ENCODE measurements at regions not wholly inside any gene's neighbourhood (a gene's known extent, or its start where the extent isn't known, plus 50 kb on each side); places are given as distances from the start of the nearest gene placed in this dataset.

DNA sequence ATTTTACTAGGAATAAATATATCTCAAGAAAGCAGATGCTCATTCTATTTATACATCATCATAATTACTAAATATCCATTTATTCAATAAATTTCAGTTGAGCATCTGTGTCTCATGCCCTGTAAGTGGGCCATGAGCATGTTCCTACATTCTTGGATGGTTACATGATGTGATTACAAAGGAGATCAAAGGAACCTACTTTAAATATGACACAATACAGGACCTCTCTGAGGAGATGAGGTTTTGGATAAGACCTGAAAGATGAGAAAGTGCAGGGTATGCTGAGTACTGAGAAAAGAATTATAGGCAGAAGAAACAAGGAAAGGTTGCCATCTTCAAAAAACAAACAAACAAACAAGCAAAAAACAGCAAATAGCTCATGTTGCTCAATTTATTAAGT, 105.4 kb upstream of the CNTN1 start:
- TF ChIP-seq POLR2A (IDR thresholded peaks at IDR 0.05) (no peak), POLR2AphosphoS5 (IDR thresholded peaks at IDR 0.05) (no peak)
- TF ChIP-seq, protein P1, sequence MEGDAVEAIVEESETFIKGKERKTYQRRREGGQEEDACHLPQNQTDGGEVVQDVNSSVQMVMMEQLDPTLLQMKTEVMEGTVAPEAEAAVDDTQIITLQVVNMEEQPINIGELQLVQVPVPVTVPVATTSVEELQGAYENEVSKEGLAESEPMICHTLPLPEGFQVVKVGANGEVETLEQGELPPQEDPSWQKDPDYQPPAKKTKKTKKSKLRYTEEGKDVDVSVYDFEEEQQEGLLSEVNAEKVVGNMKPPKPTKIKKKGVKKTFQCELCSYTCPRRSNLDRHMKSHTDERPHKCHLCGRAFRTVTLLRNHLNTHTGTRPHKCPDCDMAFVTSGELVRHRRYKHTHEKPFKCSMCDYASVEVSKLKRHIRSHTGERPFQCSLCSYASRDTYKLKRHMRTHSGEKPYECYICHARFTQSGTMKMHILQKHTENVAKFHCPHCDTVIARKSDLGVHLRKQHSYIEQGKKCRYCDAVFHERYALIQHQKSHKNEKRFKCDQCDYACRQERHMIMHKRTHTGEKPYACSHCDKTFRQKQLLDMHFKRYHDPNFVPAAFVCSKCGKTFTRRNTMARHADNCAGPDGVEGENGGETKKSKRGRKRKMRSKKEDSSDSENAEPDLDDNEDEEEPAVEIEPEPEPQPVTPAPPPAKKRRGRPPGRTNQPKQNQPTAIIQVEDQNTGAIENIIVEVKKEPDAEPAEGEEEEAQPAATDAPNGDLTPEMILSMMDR (IDR thresholded peaks at IDR 0.05): no peak

Measured in stomach (tissue), 4 donors.